ENCODE measurements at regions not wholly inside any gene's neighbourhood (a gene's known extent, or its start where the extent isn't known, plus 50 kb on each side); places are given as distances from the start of the nearest gene placed in this dataset.

- H3K4me3 ChIP-seq = peak overlapping the region in 1 of 2 donors; percentile 11
- no peaks in the 10 kb centered on the region for H3K27me3 ChIP-seq
- H3K9me3 ChIP-seq = no peaks in the 10 kb centered on the region
- H3K4me1 ChIP-seq = peaks cover 0 to 14% of the 10 kb centered on the region in 2 donors
- no peak overlapping the region for H3K27ac ChIP-seq
- no peaks in the 10 kb centered on the region for H3K36me3 ChIP-seq
- TF ChIP-seq CTCF (IDR thresholded peaks at IDR 0.05) = no peak
- no peak for DNase-seq (ENCODE audit: low spot score)
These were observed 524.2 kb upstream of the LMCD1 start for GRCh38 chr3:7977245-7978086.

GRCh38 chr3:7978087-7978422, 523.6 kb upstream of the LMCD1 start:
- no peak for TF ChIP-seq CTCF (IDR thresholded peaks at IDR 0.05)
- no peaks in the 10 kb centered on the region for H3K9me3 ChIP-seq
- H3K4me1 ChIP-seq = peaks cover 0 to 14% of the 10 kb centered on the region in 2 donors
- H3K27ac ChIP-seq = no peak overlapping the region
- DNase-seq (ENCODE audit: low spot score) = no peak
- H3K36me3 ChIP-seq = no peaks in the 10 kb centered on the region
- H3K27me3 ChIP-seq = no peaks in the 10 kb centered on the region
- H3K4me3 ChIP-seq = peak overlapping the region in 1 of 2 donors; percentile 11

GRCh38 chr3:7982126-7982525, 519.5 kb upstream of the LMCD1 start:
- H3K9me3 ChIP-seq = no peaks in the 10 kb centered on the region
- no peak for TF ChIP-seq CTCF (IDR thresholded peaks at IDR 0.05)
- H3K4me3 ChIP-seq = no peak overlapping the region
- no peaks in the 10 kb centered on the region for H3K27me3 ChIP-seq
- peaks cover 0 to 12% of the 10 kb centered on the region in 2 donors for H3K4me1 ChIP-seq
- no peak overlapping the region for H3K27ac ChIP-seq
- DNase-seq (ENCODE audit: low spot score) = no peak
- H3K36me3 ChIP-seq = no peaks in the 10 kb centered on the region

GRCh38 chr3:7999384-7999783, 502.2 kb upstream of the LMCD1 start:
- Histone ChIP-seq H3K4me1 (peaks cover 0 to 12% of the 10 kb centered on the region in 2 donors), H3K27me3 (no peaks in the 10 kb centered on the region), H3K27ac (no peak overlapping the region), H3K36me3 (no peaks in the 10 kb centered on the region), H3K4me3 (no peak overlapping the region), H3K9me3 (no peaks in the 10 kb centered on the region)
- no peak for DNase-seq (ENCODE audit: low spot score)
- TF ChIP-seq CTCF (IDR thresholded peaks at IDR 0.05) = no peak

GRCh38 chr3:8001307-8001706, 500.3 kb upstream of the LMCD1 start:
- Histone ChIP-seq H3K27ac (peak overlapping the region in 1 of 2 donors; percentile 62), H3K36me3 (no peaks in the 10 kb centered on the region), H3K4me3 (no peak overlapping the region), H3K4me1 (peaks cover 0 to 12% of the 10 kb centered on the region in 2 donors), H3K27me3 (no peaks in the 10 kb centered on the region), H3K9me3 (no peaks in the 10 kb centered on the region)
- DNase-seq (ENCODE audit: low spot score) = no peak
- no peak for TF ChIP-seq CTCF (IDR thresholded peaks at IDR 0.05)

- no peak for DNase-seq (ENCODE audit: low spot score)
- no peak for TF ChIP-seq CTCF (IDR thresholded peaks at IDR 0.05)
- Histone ChIP-seq H3K27me3 (no peaks in the 10 kb centered on the region), H3K4me1 (peaks cover 0 to 12% of the 10 kb centered on the region in 2 donors), H3K9me3 (no peaks in the 10 kb centered on the region), H3K4me3 (no peak overlapping the region), H3K27ac (peak overlapping the region in 1 of 2 donors; percentile 62), H3K36me3 (no peaks in the 10 kb centered on the region)
These were observed 499.9 kb upstream of the LMCD1 start for GRCh38 chr3:8001712-8002111.
